Gastroesophageal sphincter (tissue), 3 donors: ENCODE measurements at regions not wholly inside any gene's neighbourhood (a gene's known extent, or its start where the extent isn't known, plus 50 kb on each side); places are given as distances from the start of the nearest gene placed in this dataset.

Experiments
- EP300 ChIP-seq: sonication (generic); formaldehyde crosslinking; IDR thresholded peaks from one replicate; pipeline ENCODE4 v1.6.1; 2017; ENCODE audit warnings: antibody characterized with exemption, mild to moderate bottlenecking
- POLR2A ChIP-seq, 2 donors: fragments of 450-650 bp; IDR thresholded peaks; one replicate each; pipeline ENCODE4 v1.6.1; 2017; ENCODE audit warnings: antibody characterized with exemption in 2 of 2, mild to moderate bottlenecking in 2 of 2, moderate library complexity in 1 of 2
- POLR2AphosphoS5 ChIP-seq: sonication (generic); formaldehyde crosslinking; IDR thresholded peaks from one replicate; pipeline ENCODE4 v1.6.1; 2017; ENCODE audit warnings: antibody characterized with exemption
- TF ChIP-seq, protein P1 (sequence below), 4 experiments: fragments of 200-600 bp in 2 of 4; fragments of 450-650 bp in 2 of 4; sonication (generic) in 1 of 4; IDR thresholded peaks; one replicate each; pipeline ENCODE4 v1.5.1; 2017 to 2019; ENCODE audit warnings: antibody characterized with exemption in 4 of 4, mild to moderate bottlenecking in 2 of 4, moderate library complexity in 2 of 4

DNA sequence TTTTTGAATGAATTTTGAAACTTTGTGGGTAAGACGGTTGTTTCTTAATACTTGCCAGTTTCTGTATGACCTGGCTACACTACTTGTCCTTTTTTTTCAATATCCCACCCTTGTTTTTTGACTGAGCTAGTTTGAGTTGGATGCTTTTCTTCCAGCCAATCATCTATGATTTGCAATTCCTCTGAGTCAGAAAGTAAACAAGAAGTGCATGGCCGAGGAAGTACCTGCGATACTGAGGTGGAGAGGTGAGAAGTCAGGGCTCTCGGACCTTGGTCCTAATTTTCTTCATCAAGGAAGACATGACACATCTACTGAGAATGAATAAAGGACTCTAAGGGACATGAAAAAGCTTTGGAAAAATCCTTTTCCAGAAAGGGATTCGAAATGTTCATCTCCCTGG is 185.7 kb downstream of the LINC00237 start:
- no peak for TF ChIP-seq EP300
- TF ChIP-seq, protein P1, sequence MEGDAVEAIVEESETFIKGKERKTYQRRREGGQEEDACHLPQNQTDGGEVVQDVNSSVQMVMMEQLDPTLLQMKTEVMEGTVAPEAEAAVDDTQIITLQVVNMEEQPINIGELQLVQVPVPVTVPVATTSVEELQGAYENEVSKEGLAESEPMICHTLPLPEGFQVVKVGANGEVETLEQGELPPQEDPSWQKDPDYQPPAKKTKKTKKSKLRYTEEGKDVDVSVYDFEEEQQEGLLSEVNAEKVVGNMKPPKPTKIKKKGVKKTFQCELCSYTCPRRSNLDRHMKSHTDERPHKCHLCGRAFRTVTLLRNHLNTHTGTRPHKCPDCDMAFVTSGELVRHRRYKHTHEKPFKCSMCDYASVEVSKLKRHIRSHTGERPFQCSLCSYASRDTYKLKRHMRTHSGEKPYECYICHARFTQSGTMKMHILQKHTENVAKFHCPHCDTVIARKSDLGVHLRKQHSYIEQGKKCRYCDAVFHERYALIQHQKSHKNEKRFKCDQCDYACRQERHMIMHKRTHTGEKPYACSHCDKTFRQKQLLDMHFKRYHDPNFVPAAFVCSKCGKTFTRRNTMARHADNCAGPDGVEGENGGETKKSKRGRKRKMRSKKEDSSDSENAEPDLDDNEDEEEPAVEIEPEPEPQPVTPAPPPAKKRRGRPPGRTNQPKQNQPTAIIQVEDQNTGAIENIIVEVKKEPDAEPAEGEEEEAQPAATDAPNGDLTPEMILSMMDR (IDR thresholded peaks at IDR 0.05): no peak
- TF ChIP-seq POLR2AphosphoS5: no peak
- TF ChIP-seq POLR2A (IDR thresholded peaks at IDR 0.05): no peak
